Keratinocyte (primary cell): ENCODE measurements at regions not wholly inside any gene's neighbourhood (a gene's known extent, or its start where the extent isn't known, plus 50 kb on each side); places are given as distances from the start of the nearest gene placed in this dataset.

ENCODE experiments used
- DNase-seq: peaks from one replicate; pipeline ENCODE4 v3.0.0-alpha.2; 2011; ENCODE audit warnings: low read depth, missing footprints, low spot score
- FAIRE-seq: peaks from 2 replicates; lab custom pipeline; 2011; peaks lifted over from hg19 to GRCh38; lab: Jason Lieb, UNC
- H2AFZ ChIP-seq: 2 replicates; pipeline ENCODE4 v1.6.0; 2012; ENCODE audit warnings: low read length, control low read depth, inconsistent platforms; ENCODE audit not compliant: control insufficient read depth
- H3K27ac ChIP-seq: 2 replicates; pipeline ENCODE4 v1.5.1; 2011; ENCODE audit warnings: low read length; ENCODE audit not compliant: control insufficient read depth, insufficient read depth
- H3K27me3 ChIP-seq: 3 replicates; pipeline ENCODE4 v1.6.0; 2011; ENCODE audit warnings: low read length; ENCODE audit not compliant: control insufficient read depth, insufficient read depth; ENCODE audit errors: extremely low read depth
- H3K36me3 ChIP-seq, 2 experiments: 2 replicates in 1 of 2; 3 replicates in 1 of 2; pipeline ENCODE4 v1.5.1; 2011; ENCODE audit warnings: low read length in 2 of 2, mild to moderate bottlenecking in 1 of 2; ENCODE audit not compliant: control insufficient read depth in 2 of 2, insufficient read depth in 2 of 2; ENCODE audit errors: extremely low read depth in 1 of 2
- H3K4me1 ChIP-seq: 3 replicates; pipeline ENCODE4 v1.5.1; 2011; ENCODE audit warnings: low read length; ENCODE audit not compliant: control insufficient read depth, insufficient read depth; ENCODE audit errors: extremely low read depth
- H3K4me2 ChIP-seq: 3 replicates; pipeline ENCODE4 v1.6.0; 2011; ENCODE audit warnings: low read depth, low read length; ENCODE audit not compliant: control insufficient read depth, insufficient read depth; ENCODE audit errors: extremely low read depth
- H3K4me3 ChIP-seq, 3 experiments: fragments of 200-600 bp in 1 of 3; sonication (generic) in 1 of 3; 2 replicates in 2 of 3; 3 replicates in 1 of 3; pipeline ENCODE4 v1.5.1; 2011 to 2016; ENCODE audit warnings: low read length in 3 of 3, mild to moderate bottlenecking in 3 of 3, control low read depth in 2 of 3, inconsistent platforms in 1 of 3, low read depth in 1 of 3, mixed read lengths in 1 of 3, mixed run types in 1 of 3, moderate library complexity in 1 of 3; ENCODE audit not compliant: control insufficient read depth in 2 of 3, insufficient read depth in 2 of 3; ENCODE audit errors: extremely low read depth in 1 of 3
- H3K79me2 ChIP-seq: 2 replicates; pipeline ENCODE4 v1.6.0; 2012; ENCODE audit warnings: low read length; ENCODE audit not compliant: control insufficient read depth, insufficient read depth
- H3K9ac ChIP-seq: 3 replicates; pipeline ENCODE4 v1.6.0; 2011; ENCODE audit warnings: low read length; ENCODE audit not compliant: control insufficient read depth, insufficient read depth; ENCODE audit errors: extremely low read depth
- H3K9me1 ChIP-seq: 3 replicates; pipeline ENCODE4 v1.6.0; 2011; ENCODE audit warnings: low read length; ENCODE audit not compliant: control insufficient read depth, insufficient read depth; ENCODE audit errors: extremely low read depth
- H3K9me3 ChIP-seq: 2 replicates; pipeline ENCODE4 v1.5.1; 2012; ENCODE audit warnings: low read depth, low read length; ENCODE audit not compliant: control insufficient read depth
- H4K20me1 ChIP-seq: 3 replicates; pipeline ENCODE4 v1.6.0; 2011; ENCODE audit warnings: low read length; ENCODE audit not compliant: control insufficient read depth, insufficient read depth; ENCODE audit errors: extremely low read depth
- CTCF ChIP-seq, 3 experiments: IDR thresholded peaks in 1 of 3; conservative IDR thresholded peaks in 1 of 3; optimal IDR thresholded peaks in 1 of 3; 2 replicates in 2 of 3; 3 replicates in 1 of 3; pipeline versions ENCODE3 to v1.5.1; 2011; ENCODE audit warnings: low read length in 3 of 3, mild to moderate bottlenecking in 3 of 3, moderate library complexity in 2 of 3, control low read depth in 1 of 3, inconsistent platforms in 1 of 3; ENCODE audit not compliant: insufficient read depth in 2 of 3; ENCODE audit errors: extremely low read depth in 1 of 3
- EZH2 ChIP-seq: IDR thresholded peaks from one replicate; pipeline ENCODE4 v1.6.1; 2012; ENCODE audit warnings: inconsistent platforms, mild to moderate bottlenecking, low read length, moderate library complexity
- dilution Hi-C: fragments of 300-500 bp; cut with MboI; formaldehyde crosslinking; loops from one replicate; pipeline ENCODE4 v1.7.0; 2020; ENCODE audit warnings: low sequenced_read_pairs; ENCODE audit not compliant: extremely low pct_ligation_motif_present

- H3K27me3 ChIP-seq = no peaks in the 10 kb centered on the region
- H3K9me1 ChIP-seq = no peaks in the 10 kb centered on the region
- no peak overlapping the region for H3K4me2 ChIP-seq
- DNase-seq (no peak), FAIRE-seq (no peak)
- H3K79me2 ChIP-seq = no peaks in the 10 kb centered on the region
- no peak for TF ChIP-seq CTCF (optimal IDR thresholded peaks at IDR 0.05 in 1 of 3, IDR thresholded peaks at IDR 0.05 in 1 of 3, conservative IDR thresholded peaks at IDR 0.05 in 1 of 3; ENCODE audit: extremely low read depth in 1 of 3, insufficient read depth in 2 of 3, low read length in 3 of 3)
- TF ChIP-seq EZH2 = no peak
- no peaks in the 10 kb centered on the region for H4K20me1 ChIP-seq
- H3K4me1 ChIP-seq = no peaks in the 10 kb centered on the region
- H3K9me3 ChIP-seq = no peaks in the 10 kb centered on the region
- H3K9ac ChIP-seq = no peak overlapping the region
- no peak overlapping the region for H3K4me3 ChIP-seq
- no peaks in the 10 kb centered on the region for H3K36me3 ChIP-seq
- no peak overlapping the region for H2AFZ ChIP-seq
- dilution Hi-C loops = no loop called here
- no peak overlapping the region for H3K27ac ChIP-seq
Measured at GRCh38 chr13:95456815-95457214, 95.7 kb upstream of the CLDN10 start.

GRCh38 chr13:95457294-95457693 lies 95.2 kb upstream of the CLDN10 start:
- no peaks in the 10 kb centered on the region for H3K9me1 ChIP-seq
- H3K36me3 ChIP-seq = no peaks in the 10 kb centered on the region
- no peaks in the 10 kb centered on the region for H4K20me1 ChIP-seq
- no peak overlapping the region for H3K4me2 ChIP-seq
- H2AFZ ChIP-seq = no peak overlapping the region
- DNase-seq (no peak), FAIRE-seq (no peak)
- H3K9me3 ChIP-seq = no peaks in the 10 kb centered on the region
- no peaks in the 10 kb centered on the region for H3K4me1 ChIP-seq
- H3K4me3 ChIP-seq = no peak overlapping the region
- no peak overlapping the region for H3K27ac ChIP-seq
- TF ChIP-seq CTCF (optimal IDR thresholded peaks at IDR 0.05 in 1 of 3, IDR thresholded peaks at IDR 0.05 in 1 of 3, conservative IDR thresholded peaks at IDR 0.05 in 1 of 3; ENCODE audit: extremely low read depth in 1 of 3, insufficient read depth in 2 of 3, low read length in 3 of 3) (no peak), EZH2 (no peak)
- dilution Hi-C loops = no loop called here
- no peaks in the 10 kb centered on the region for H3K79me2 ChIP-seq
- no peak overlapping the region for H3K9ac ChIP-seq
- no peaks in the 10 kb centered on the region for H3K27me3 ChIP-seq
